ENCODE measurements at regions not wholly inside any gene's neighbourhood (a gene's known extent, or its start where the extent isn't known, plus 50 kb on each side); places are given as distances from the start of the nearest gene placed in this dataset.

DNA sequence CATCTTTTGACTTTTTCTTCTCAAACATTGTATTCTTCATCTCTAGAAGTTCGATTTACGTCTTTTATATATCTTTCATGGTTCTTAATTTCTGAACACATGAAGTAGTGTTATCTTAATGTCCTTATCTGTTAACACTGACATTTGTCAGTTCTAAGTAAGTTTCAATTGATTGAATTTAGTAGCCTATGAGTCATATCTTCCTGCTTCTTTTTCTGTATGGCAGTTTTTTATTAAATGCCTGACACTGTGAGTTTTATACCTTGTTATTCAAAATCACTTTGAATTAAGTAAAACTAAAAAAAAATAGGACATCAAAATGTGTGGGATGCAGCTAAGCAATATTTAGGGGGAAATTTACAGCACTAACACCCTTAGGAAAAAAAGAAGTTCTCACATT is 707.0 kb upstream of the ACO1 start:
- Histone ChIP-seq H4K20me1 (ENCODE audit: insufficient read depth) (no peaks in the 10 kb centered on the region), H3K79me2 (ENCODE audit: low read depth) (no peaks in the 10 kb centered on the region), H3K4me3 (no peak overlapping the region), H3K27ac (no peak overlapping the region), H3F3A (ENCODE audit: insufficient read depth, low read depth) (no peaks in the 10 kb centered on the region), H3K9me2 (ENCODE audit: insufficient read depth) (no peaks in the 10 kb centered on the region), H2AFZ (no peak overlapping the region), H3K4me2 (no peak overlapping the region), H3K9me3 (ENCODE audit: insufficient read depth, low read depth) (no peaks in the 10 kb centered on the region), H3K27me3 (ENCODE audit: insufficient read depth, low read depth) (no peaks in the 10 kb centered on the region), H3K4me1 (replicated peaks; ENCODE audit: insufficient read depth) (no peaks in the 10 kb centered on the region), H3K36me3 (ENCODE audit: low read depth) (no peaks in the 10 kb centered on the region)
- ChIA-PET POLR2A (ENCODE audit: unreplicated experiment) (no interaction called here), CTCF (no interaction called here)
- intact Hi-C loops (cut with micrococcal nuclease; ENCODE audit: unreplicated experiment) = no loop called here
- TF ChIP-seq EZH2 (IDR thresholded peaks at IDR 0.05; ENCODE audit: low read depth) = no peak
- TF ChIP-seq, protein P1, sequence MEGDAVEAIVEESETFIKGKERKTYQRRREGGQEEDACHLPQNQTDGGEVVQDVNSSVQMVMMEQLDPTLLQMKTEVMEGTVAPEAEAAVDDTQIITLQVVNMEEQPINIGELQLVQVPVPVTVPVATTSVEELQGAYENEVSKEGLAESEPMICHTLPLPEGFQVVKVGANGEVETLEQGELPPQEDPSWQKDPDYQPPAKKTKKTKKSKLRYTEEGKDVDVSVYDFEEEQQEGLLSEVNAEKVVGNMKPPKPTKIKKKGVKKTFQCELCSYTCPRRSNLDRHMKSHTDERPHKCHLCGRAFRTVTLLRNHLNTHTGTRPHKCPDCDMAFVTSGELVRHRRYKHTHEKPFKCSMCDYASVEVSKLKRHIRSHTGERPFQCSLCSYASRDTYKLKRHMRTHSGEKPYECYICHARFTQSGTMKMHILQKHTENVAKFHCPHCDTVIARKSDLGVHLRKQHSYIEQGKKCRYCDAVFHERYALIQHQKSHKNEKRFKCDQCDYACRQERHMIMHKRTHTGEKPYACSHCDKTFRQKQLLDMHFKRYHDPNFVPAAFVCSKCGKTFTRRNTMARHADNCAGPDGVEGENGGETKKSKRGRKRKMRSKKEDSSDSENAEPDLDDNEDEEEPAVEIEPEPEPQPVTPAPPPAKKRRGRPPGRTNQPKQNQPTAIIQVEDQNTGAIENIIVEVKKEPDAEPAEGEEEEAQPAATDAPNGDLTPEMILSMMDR (conservative IDR thresholded peaks at IDR 0.05) = no peak
- BruUV-seq (replicated peaks) = no TSS peak
- DNase-seq = no peak

DNA sequence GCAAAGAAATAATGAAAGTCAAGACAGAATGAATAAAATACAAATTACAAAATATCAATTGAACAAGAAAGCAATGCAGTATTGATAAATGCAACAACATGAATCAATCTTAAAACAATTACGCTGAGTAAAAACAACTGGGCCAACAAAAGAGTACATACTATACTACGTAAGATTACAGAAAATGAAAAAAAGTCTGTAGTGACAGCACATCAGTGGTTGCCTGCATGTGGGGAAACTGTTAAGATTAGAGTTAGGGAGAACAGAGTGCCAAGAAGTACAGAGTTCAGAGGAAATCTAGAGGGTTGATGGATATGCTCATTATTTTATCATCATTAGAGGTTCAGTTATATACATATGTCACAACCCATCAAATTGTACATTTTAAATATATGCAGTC is 706.6 kb upstream of the ACO1 start:
- no peaks in the 10 kb centered on the region for H3K27me3 ChIP-seq (ENCODE audit: insufficient read depth, low read depth)
- H3K79me2 ChIP-seq (ENCODE audit: low read depth) = no peaks in the 10 kb centered on the region
- no peak overlapping the region for H3K4me3 ChIP-seq
- no peak overlapping the region for H2AFZ ChIP-seq
- TF ChIP-seq, protein P1 (conservative IDR thresholded peaks at IDR 0.05) = no peak
- no peak for TF ChIP-seq EZH2 (IDR thresholded peaks at IDR 0.05; ENCODE audit: low read depth)
- no peaks in the 10 kb centered on the region for H4K20me1 ChIP-seq (ENCODE audit: insufficient read depth)
- H3K27ac ChIP-seq = no peak overlapping the region
- H3K9me3 ChIP-seq (ENCODE audit: insufficient read depth, low read depth) = no peaks in the 10 kb centered on the region
- H3K36me3 ChIP-seq (ENCODE audit: low read depth) = no peaks in the 10 kb centered on the region
- no peak for DNase-seq
- intact Hi-C loops (cut with micrococcal nuclease; ENCODE audit: unreplicated experiment) = no loop called here
- ChIA-PET POLR2A (ENCODE audit: unreplicated experiment) (no interaction called here), CTCF (no interaction called here)
- H3K4me1 ChIP-seq (replicated peaks; ENCODE audit: insufficient read depth) = no peaks in the 10 kb centered on the region
- no peaks in the 10 kb centered on the region for H3F3A ChIP-seq (ENCODE audit: insufficient read depth, low read depth)
- H3K4me2 ChIP-seq = no peak overlapping the region
- no TSS peak for BruUV-seq (replicated peaks)
- H3K9me2 ChIP-seq (ENCODE audit: insufficient read depth) = no peaks in the 10 kb centered on the region

DNA sequence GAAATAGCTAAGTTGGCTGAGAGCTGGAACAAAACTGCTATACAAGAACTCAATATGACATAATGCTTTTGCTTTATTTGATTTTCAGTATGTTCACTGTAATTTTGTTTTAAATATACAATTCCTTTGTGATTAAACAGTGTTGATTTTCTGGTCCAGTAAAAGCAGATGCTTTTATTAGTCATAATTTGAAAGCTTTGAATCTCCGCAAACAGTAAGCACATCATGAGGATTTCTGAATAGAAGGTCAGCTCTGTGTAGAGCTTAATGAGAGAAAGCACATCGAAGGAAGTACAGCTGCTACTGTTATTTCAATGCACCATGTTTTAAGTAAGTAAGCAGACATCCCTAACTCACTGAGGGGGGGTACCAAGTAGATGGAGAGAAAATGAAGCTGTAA is 701.3 kb upstream of the ACO1 start:
- Histone ChIP-seq H3F3A (ENCODE audit: insufficient read depth, low read depth) (no peaks in the 10 kb centered on the region), H3K4me1 (replicated peaks; ENCODE audit: insufficient read depth) (no peaks in the 10 kb centered on the region), H4K20me1 (ENCODE audit: insufficient read depth) (no peaks in the 10 kb centered on the region), H3K9me3 (ENCODE audit: insufficient read depth, low read depth) (no peaks in the 10 kb centered on the region), H3K4me3 (no peak overlapping the region), H3K9me2 (ENCODE audit: insufficient read depth) (no peaks in the 10 kb centered on the region), H3K79me2 (ENCODE audit: low read depth) (no peaks in the 10 kb centered on the region), H3K4me2 (no peak overlapping the region), H3K27me3 (ENCODE audit: insufficient read depth, low read depth) (no peaks in the 10 kb centered on the region), H3K27ac (no peak overlapping the region), H3K36me3 (ENCODE audit: low read depth) (no peaks in the 10 kb centered on the region), H2AFZ (no peak overlapping the region)
- no TSS peak for BruUV-seq (replicated peaks)
- TF ChIP-seq, protein P1 (conservative IDR thresholded peaks at IDR 0.05) = no peak
- TF ChIP-seq EZH2 (IDR thresholded peaks at IDR 0.05; ENCODE audit: low read depth) = no peak
- DNase-seq = no peak
- CTCF ChIA-PET = no interaction called here
- intact Hi-C loops (cut with micrococcal nuclease; ENCODE audit: unreplicated experiment) = no loop called here
- POLR2A ChIA-PET (ENCODE audit: unreplicated experiment) = no interaction called here

Measured in PC-9 (cell line).